IMR-90 (cell line): ENCODE measurements at regions not wholly inside any gene's neighbourhood (a gene's known extent, or its start where the extent isn't known, plus 50 kb on each side); places are given as distances from the start of the nearest gene placed in this dataset.

ENCODE experiments used
- ATAC-seq: fragments of 200-7000 bp; cut with Tn5 transposase; 2 replicates; pipeline ENCODE4 v1.9.1; 2020; ENCODE audit warnings: low read depth, mild to moderate bottlenecking, moderate library complexity
- BruUV-seq: library from RNA; stranded (reverse); fragments of 400-500 nt; replicated peaks from 2 replicates; lab custom pipeline; 2021; lab: Mats Ljungman, UMichigan
- CTCF ChIA-PET: fragments of 300-600 bp; formaldehyde crosslinking; extraction: SDS; loops from one replicate; lab custom pipeline; 2021; ENCODE audit warnings: antibody characterized with exemption; lab: Yijun Ruan, JAX
- POLR2A ChIA-PET: fragments of 300-600 bp; sonication (Branson Sonifier 250); formaldehyde crosslinking; loops from one replicate; lab custom pipeline; 2022; ENCODE audit warnings: antibody characterized with exemption; ENCODE audit not compliant: unreplicated experiment; lab: Charles Lee
- DNase-seq: peaks from one replicate; pipeline ENCODE4 v3.0.0; 2013
- H2AFZ ChIP-seq: replicated peaks from 2 replicates; pipeline ENCODE3; 2013; ENCODE audit warnings: low read length, mild to moderate bottlenecking; ENCODE audit not compliant: poor library complexity
- H2AK5ac ChIP-seq: 2 replicates; pipeline ENCODE4 v1.6.1; 2013; ENCODE audit warnings: low read depth, low read length, inconsistent platforms
- H2AK9ac ChIP-seq: replicated peaks from 2 replicates; pipeline ENCODE3; 2013; ENCODE audit warnings: mild to moderate bottlenecking, low read depth, low read length, moderate library complexity; ENCODE audit not compliant: poor library complexity
- H2BK120ac ChIP-seq: 2 replicates; pipeline ENCODE4 v1.6.1; 2013; ENCODE audit warnings: low read depth, low read length, inconsistent platforms
- H2BK15ac ChIP-seq: 3 replicates; pipeline ENCODE4 v1.6.1; 2013; ENCODE audit warnings: low read depth, low read length, inconsistent platforms
- H2BK20ac ChIP-seq: 2 replicates; pipeline ENCODE4 v1.6.1; 2013; ENCODE audit warnings: low read depth, mild to moderate bottlenecking, inconsistent platforms, low read length, moderate library complexity
- H2BK5ac ChIP-seq: 2 replicates; pipeline ENCODE4 v1.6.1; 2013; ENCODE audit warnings: mild to moderate bottlenecking, low read depth, low read length, inconsistent platforms; ENCODE audit not compliant: poor library complexity, severe bottlenecking
- H3K14ac ChIP-seq: replicated peaks from 2 replicates; pipeline ENCODE4 v1.6.1; 2013; ENCODE audit warnings: low read depth, low read length, inconsistent platforms
- H3K18ac ChIP-seq: 2 replicates; pipeline ENCODE4 v1.6.1; 2013; ENCODE audit warnings: low read depth, low read length, control low read depth
- H3K23ac ChIP-seq: 2 replicates; pipeline ENCODE4 v1.6.1; 2013; ENCODE audit warnings: low read depth, low read length, inconsistent platforms
- H3K27ac ChIP-seq: 2 replicates; pipeline ENCODE4 v1.5.1; 2013; ENCODE audit warnings: mild to moderate bottlenecking, control low read depth, low read length; ENCODE audit not compliant: insufficient read depth
- H3K27me3 ChIP-seq: 2 replicates; pipeline ENCODE4 v1.6.1; 2013; ENCODE audit warnings: low read length; ENCODE audit not compliant: control insufficient read depth, insufficient read depth
- H3K36me3 ChIP-seq: 2 replicates; pipeline ENCODE4 v1.6.1; 2013; ENCODE audit warnings: low read length, mixed read lengths; ENCODE audit not compliant: control insufficient read depth, insufficient read depth
- H3K4ac ChIP-seq: 2 replicates; pipeline ENCODE4 v1.6.1; 2013; ENCODE audit warnings: low read depth, low read length, inconsistent platforms
- H3K4me1 ChIP-seq: 2 replicates; pipeline ENCODE4 v1.6.1; 2013; ENCODE audit warnings: low read length, mixed read lengths; ENCODE audit not compliant: control insufficient read depth, insufficient read depth
- H3K4me2 ChIP-seq: 2 replicates; pipeline ENCODE4 v1.6.1; 2013; ENCODE audit warnings: low read depth, mild to moderate bottlenecking, control low read depth, low read length, moderate library complexity
- H3K4me3 ChIP-seq: 2 replicates; pipeline ENCODE4 v1.5.1; 2013; ENCODE audit warnings: low read depth, mild to moderate bottlenecking, control low read depth, low read length, moderate library complexity; ENCODE audit not compliant: insufficient read depth
- H3K56ac ChIP-seq: 2 replicates; pipeline ENCODE4 v1.6.1; 2013; ENCODE audit warnings: low read length, inconsistent platforms; ENCODE audit not compliant: insufficient read depth; ENCODE audit errors: extremely low read depth
- H3K79me1 ChIP-seq, 2 experiments: 2 replicates each; pipeline ENCODE4 v1.6.1; 2013; ENCODE audit warnings: low read length in 2 of 2, inconsistent platforms in 1 of 2, low read depth in 1 of 2
- H3K9ac ChIP-seq: 2 replicates; pipeline ENCODE4 v1.6.1; 2013; ENCODE audit warnings: low read depth, low read length, control low read depth
- H3K9me1 ChIP-seq: 2 replicates; pipeline ENCODE4 v1.6.1; 2013; ENCODE audit warnings: low read length, inconsistent platforms; ENCODE audit not compliant: insufficient read depth
- H3K9me3 ChIP-seq: 2 replicates; pipeline ENCODE4 v1.6.1; 2013; ENCODE audit warnings: low read length; ENCODE audit not compliant: control insufficient read depth, insufficient read depth
- H4K20me1 ChIP-seq: 2 replicates; pipeline ENCODE4 v1.6.1; 2013; ENCODE audit warnings: low read length, inconsistent platforms; ENCODE audit not compliant: insufficient read depth
- H4K5ac ChIP-seq: 2 replicates; pipeline ENCODE4 v1.6.1; 2013; ENCODE audit warnings: mild to moderate bottlenecking, low read depth, low read length, control low read depth
- H4K8ac ChIP-seq, 2 experiments: 2 replicates each; pipeline ENCODE4 v1.6.1; 2013; ENCODE audit warnings: low read depth in 2 of 2, low read length in 2 of 2, control low read depth in 1 of 2, inconsistent platforms in 1 of 2
- H4K91ac ChIP-seq: 2 replicates; pipeline ENCODE4 v1.6.1; 2013; ENCODE audit warnings: low read depth, low read length, inconsistent platforms; ENCODE audit not compliant: insufficient read depth
- CHD1 ChIP-seq: IDR thresholded peaks from 2 replicates; pipeline ENCODE4 v1.6.1; 2012; ENCODE audit warnings: low read depth, low read length, improper control_type of control experiment
- ELK1 ChIP-seq: fragments of 150-350 bp; IDR thresholded peaks from 2 replicates; pipeline ENCODE4 v1.6.1; 2016; ENCODE audit warnings: low read depth, mild to moderate bottlenecking, low read length, moderate library complexity, borderline replicate concordance
- MAFK ChIP-seq: IDR thresholded peaks from 2 replicates; pipeline ENCODE4 v1.6.1; 2012; ENCODE audit warnings: low read depth, low read length, improper control_type of control experiment
- MAZ ChIP-seq: IDR thresholded peaks from 2 replicates; pipeline ENCODE4 v1.6.1; 2012; ENCODE audit warnings: low read depth, mild to moderate bottlenecking, low read length, improper control_type of control experiment, moderate library complexity, borderline replicate concordance
- MXI1 ChIP-seq: IDR thresholded peaks from 2 replicates; pipeline ENCODE4 v1.6.1; 2012; ENCODE audit warnings: low read depth, mild to moderate bottlenecking, low read length, moderate library complexity, borderline replicate concordance
- POLR2A ChIP-seq: IDR thresholded peaks from 2 replicates; pipeline ENCODE4 v1.6.1; 2012; ENCODE audit warnings: mild to moderate bottlenecking, low read depth, low read length
- RFX5 ChIP-seq: IDR thresholded peaks from 2 replicates; pipeline ENCODE4 v1.8.0; 2012; ENCODE audit warnings: low read depth, mild to moderate bottlenecking, low read length, moderate library complexity
- dilution Hi-C: fragments of 300-500 bp; cut with HindIII; formaldehyde crosslinking; loops from one replicate; pipeline ENCODE4 v1.14.3; 2018; ENCODE audit warnings: low sequenced_read_pairs; ENCODE audit not compliant: unreplicated experiment
- in situ Hi-C: fragments of 300-500 bp; cut with MboI; formaldehyde crosslinking; loops from 3 replicates; pipeline ENCODE4 v1.14.3; 2019; ENCODE audit warnings: low sequenced_read_pairs, inconsistent platforms, mixed read lengths
- intact Hi-C: fragments of 100-400 bp; cut with micrococcal nuclease; formaldehyde crosslinking; loops from 2 replicates; pipeline ENCODE4 v1.10.0; 2022
- TF ChIP-seq, protein P1 (sequence below): conservative IDR thresholded peaks from 2 replicates; pipeline ENCODE4 v1.5.1; 2012; ENCODE audit warnings: mild to moderate bottlenecking, low read depth, low read length, improper control_type of control experiment

GRCh38 chr4:170888660-170889059 lies 798.9 kb upstream of the AADAT start:
- H3K18ac ChIP-seq, result no peak overlapping the region
- no peak overlapping the region for H3K4me2 ChIP-seq
- H3K9me1 ChIP-seq, result no peaks in the 10 kb centered on the region
- no peaks in the 10 kb centered on the region for H4K20me1 ChIP-seq
- no peak overlapping the region for H3K27ac ChIP-seq
- no peak overlapping the region for H2BK120ac ChIP-seq
- CTCF ChIA-PET, result interaction anchor here (0.6 kb wide), 1 partner anchor 429 kb away, joined by 7 read pairs; no protein-coding TSS in a partner anchor
- no peak overlapping the region for H2AK5ac ChIP-seq
- dilution Hi-C loops (no loop called here), in situ Hi-C loops (no loop called here), intact Hi-C loops (no loop called here)
- H3K56ac ChIP-seq, result no peak overlapping the region
- no peak overlapping the region for H3K14ac ChIP-seq
- no peak overlapping the region for H2BK5ac ChIP-seq
- no peak overlapping the region for H2BK15ac ChIP-seq
- H3K23ac ChIP-seq, result no peak overlapping the region
- H4K91ac ChIP-seq, result no peak overlapping the region
- H4K8ac ChIP-seq, result no peak overlapping the region
- H3K9ac ChIP-seq, result no peak overlapping the region
- no peak overlapping the region for H4K5ac ChIP-seq
- H3K4me3 ChIP-seq, result no peak overlapping the region
- no peaks in the 10 kb centered on the region for H3K4me1 ChIP-seq
- no TSS peak for BruUV-seq
- H2BK20ac ChIP-seq, result no peak overlapping the region
- POLR2A ChIA-PET, result no interaction called here
- H2AK9ac ChIP-seq, result no peak overlapping the region
- ATAC-seq (no peak), DNase-seq (no peak)
- no peaks in the 10 kb centered on the region for H3K27me3 ChIP-seq
- H3K4ac ChIP-seq, result no peak overlapping the region
- peaks cover 1% of the 10 kb centered on the region; the same call in 1 of the 2 replicates for H3K9me3 ChIP-seq
- H3K36me3 ChIP-seq, result no peaks in the 10 kb centered on the region
- TF ChIP-seq ELK1, result no peak
- TF ChIP-seq RFX5, result no peak
- TF ChIP-seq POLR2A, result no peak
- no peak for TF ChIP-seq MAFK
- no peak for TF ChIP-seq MAZ
- TF ChIP-seq CHD1, result no peak
- TF ChIP-seq, protein P1, sequence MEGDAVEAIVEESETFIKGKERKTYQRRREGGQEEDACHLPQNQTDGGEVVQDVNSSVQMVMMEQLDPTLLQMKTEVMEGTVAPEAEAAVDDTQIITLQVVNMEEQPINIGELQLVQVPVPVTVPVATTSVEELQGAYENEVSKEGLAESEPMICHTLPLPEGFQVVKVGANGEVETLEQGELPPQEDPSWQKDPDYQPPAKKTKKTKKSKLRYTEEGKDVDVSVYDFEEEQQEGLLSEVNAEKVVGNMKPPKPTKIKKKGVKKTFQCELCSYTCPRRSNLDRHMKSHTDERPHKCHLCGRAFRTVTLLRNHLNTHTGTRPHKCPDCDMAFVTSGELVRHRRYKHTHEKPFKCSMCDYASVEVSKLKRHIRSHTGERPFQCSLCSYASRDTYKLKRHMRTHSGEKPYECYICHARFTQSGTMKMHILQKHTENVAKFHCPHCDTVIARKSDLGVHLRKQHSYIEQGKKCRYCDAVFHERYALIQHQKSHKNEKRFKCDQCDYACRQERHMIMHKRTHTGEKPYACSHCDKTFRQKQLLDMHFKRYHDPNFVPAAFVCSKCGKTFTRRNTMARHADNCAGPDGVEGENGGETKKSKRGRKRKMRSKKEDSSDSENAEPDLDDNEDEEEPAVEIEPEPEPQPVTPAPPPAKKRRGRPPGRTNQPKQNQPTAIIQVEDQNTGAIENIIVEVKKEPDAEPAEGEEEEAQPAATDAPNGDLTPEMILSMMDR, result no peak
- TF ChIP-seq MXI1, result no peak
- no peak overlapping the region for H2AFZ ChIP-seq
- no peaks in the 10 kb centered on the region for H3K79me1 ChIP-seq
